Esophagus squamous epithelium (tissue), 4 donors: ENCODE measurements at regions not wholly inside any gene's neighbourhood (a gene's known extent, or its start where the extent isn't known, plus 50 kb on each side); places are given as distances from the start of the nearest gene placed in this dataset.

Source experiments
- CTCF ChIP-seq, 6 experiments: fragments of 450-650 bp in 4 of 6; fragments of 200-600 bp in 2 of 6; sonication (generic) in 2 of 6; IDR thresholded peaks; one replicate each; pipeline ENCODE4 v1.5.1; 2016 to 2019; ENCODE audit warnings: antibody characterized with exemption in 6 of 6, mild to moderate bottlenecking in 4 of 6, moderate library complexity in 4 of 6
- POLR2A ChIP-seq, 4 donors: fragments of 450-650 bp; IDR thresholded peaks; one replicate each; pipeline ENCODE4 v1.6.1; 2017; ENCODE audit warnings: antibody characterized with exemption in 4 of 4, mild to moderate bottlenecking in 4 of 4, moderate library complexity in 3 of 4

DNA sequence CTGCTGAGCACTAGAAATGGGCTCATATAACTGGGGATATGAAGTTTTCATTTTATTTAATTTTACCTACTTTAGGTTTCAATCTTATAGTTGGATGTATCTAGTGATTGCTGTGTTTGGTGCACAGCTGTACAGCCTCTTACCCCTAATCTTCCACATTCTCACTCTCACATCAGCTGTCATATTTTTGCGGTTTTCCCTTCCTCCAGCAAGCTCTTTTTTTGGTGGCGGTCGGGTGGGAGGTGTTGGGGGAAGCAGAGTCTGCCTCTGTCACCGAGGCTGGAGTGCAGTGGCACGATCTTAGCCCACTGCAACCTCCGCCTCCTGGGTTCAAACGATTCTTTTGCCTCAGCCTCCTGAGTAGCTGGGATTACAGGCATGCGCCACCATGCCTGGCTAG is 445.1 kb upstream of the ISX start:
- TF ChIP-seq POLR2A (IDR thresholded peaks at IDR 0.05) (no peak), CTCF (IDR thresholded peaks at IDR 0.05) (no peak)
